HUES6 (cell line): ENCODE measurements at regions not wholly inside any gene's neighbourhood (a gene's known extent, or its start where the extent isn't known, plus 50 kb on each side); places are given as distances from the start of the nearest gene placed in this dataset.
"Not testable (repeated sequence)": the region's sequence is repeated elsewhere in the genome, so short reads cannot be mapped to it uniquely, and the experiment has no call there.

ENCODE experiments used
- H3K27ac ChIP-seq: 2 replicates; pipeline ENCODE4 v1.7.0; 2013; ENCODE audit warnings: low read depth, mild to moderate bottlenecking, low read length, inconsistent platforms
- H3K27me3 ChIP-seq: 2 replicates; pipeline ENCODE4 v1.6.1; 2013; ENCODE audit warnings: low read length; ENCODE audit not compliant: control insufficient read depth, insufficient read depth
- H3K36me3 ChIP-seq: 2 replicates; pipeline ENCODE4 v1.6.1; 2013; ENCODE audit warnings: low read length; ENCODE audit not compliant: control insufficient read depth, insufficient read depth
- H3K4me1 ChIP-seq: 2 replicates; pipeline ENCODE4 v1.6.1; 2013; ENCODE audit warnings: low read length; ENCODE audit not compliant: control insufficient read depth, insufficient read depth
- H3K4me3 ChIP-seq: 2 replicates; pipeline ENCODE4 v1.5.1; 2013; ENCODE audit warnings: low read depth, low read length
- H3K9ac ChIP-seq: one replicate; pipeline ENCODE4 v1.6.1; 2013; ENCODE audit warnings: mild to moderate bottlenecking, low read length
- H3K9me3 ChIP-seq: 2 replicates; pipeline ENCODE4 v1.6.1; 2013; ENCODE audit warnings: low read depth, low read length; ENCODE audit not compliant: control insufficient read depth, insufficient read depth

- Histone ChIP-seq H3K9me3 (no peaks in the 10 kb centered on the region), H3K27ac (no peak overlapping the region), H3K27me3 (no peaks in the 10 kb centered on the region), H3K9ac (no peak overlapping the region), H3K4me3 (no peak overlapping the region), H3K36me3 (no peaks in the 10 kb centered on the region), H3K4me1 (no peaks in the 10 kb centered on the region)
These were observed 665.3 kb downstream of the TNS3 start for GRCh38 chr7:46916581-46916980.

- H3K9ac ChIP-seq = no peak overlapping the region
These were observed 669.2 kb downstream of the TNS3 start for GRCh38 chr7:46912692-46913091.

GRCh38 chr7:46909601-46910051 lies 672.3 kb downstream of the TNS3 start:
- no peaks in the 10 kb centered on the region for H3K9me3 ChIP-seq
- no peaks in the 10 kb centered on the region for H3K36me3 ChIP-seq
- no peak overlapping the region for H3K9ac ChIP-seq
- H3K27me3 ChIP-seq = no peaks in the 10 kb centered on the region
- no peaks in the 10 kb centered on the region for H3K4me1 ChIP-seq
- no peak overlapping the region for H3K4me3 ChIP-seq
- H3K27ac ChIP-seq = no peak overlapping the region

More at GRCh38 chr7:46912692-46913091, 669.2 kb downstream of the TNS3 start:
- Histone ChIP-seq H3K4me3 (no peak overlapping the region), H3K9me3 (no peaks in the 10 kb centered on the region), H3K27ac (no peak overlapping the region), H3K27me3 (no peaks in the 10 kb centered on the region), H3K36me3 (no peaks in the 10 kb centered on the region), H3K4me1 (no peaks in the 10 kb centered on the region)

- Histone ChIP-seq H3K9me3 (no peaks in the 10 kb centered on the region), H3K4me1 (no peaks in the 10 kb centered on the region), H3K27ac (no peak overlapping the region), H3K9ac (no peak overlapping the region), H3K27me3 (no peaks in the 10 kb centered on the region), H3K36me3 (no peaks in the 10 kb centered on the region), H3K4me3 (no peak overlapping the region)
These were observed 673.1 kb downstream of the TNS3 start for GRCh38 chr7:46908770-46909169.

- H3K27me3 ChIP-seq, H3K9me3 ChIP-seq, H3K4me1 ChIP-seq, H3K4me3 ChIP-seq, H3K36me3 ChIP-seq, H3K9ac ChIP-seq, H3K27ac ChIP-seq: not testable (repeated sequence)
These were observed 677.4 kb downstream of the TNS3 start for GRCh38 chr7:46904523-46904922.

GRCh38 chr7:46902463-46902862 lies 679.4 kb downstream of the TNS3 start:
- H3K27me3 ChIP-seq = no peaks in the 10 kb centered on the region
- no peak overlapping the region for H3K27ac ChIP-seq
- H3K4me1 ChIP-seq = no peaks in the 10 kb centered on the region

GRCh38 chr7:46900312-46901263 lies 681.3 kb downstream of the TNS3 start:
- no peak overlapping the region for H3K27ac ChIP-seq
- no peak overlapping the region for H3K9ac ChIP-seq
- H3K27me3 ChIP-seq = no peaks in the 10 kb centered on the region
- H3K4me3 ChIP-seq = no peak overlapping the region
- H3K36me3 ChIP-seq = no peaks in the 10 kb centered on the region
- H3K9me3 ChIP-seq = peaks cover 2% of the 10 kb centered on the region; the same call in 1 of the 2 replicates
- no peaks in the 10 kb centered on the region for H3K4me1 ChIP-seq

More at GRCh38 chr7:46902463-46902862, 679.4 kb downstream of the TNS3 start:
- H3K9me3 ChIP-seq = peaks cover 2% of the 10 kb centered on the region; the same call in 1 of the 2 replicates
- H3K9ac ChIP-seq = no peak overlapping the region
- H3K4me3 ChIP-seq = no peak overlapping the region
- no peaks in the 10 kb centered on the region for H3K36me3 ChIP-seq

- H3K27me3 ChIP-seq = no peaks in the 10 kb centered on the region
- H3K36me3 ChIP-seq = no peaks in the 10 kb centered on the region
- no peak overlapping the region for H3K9ac ChIP-seq
- no peak overlapping the region for H3K27ac ChIP-seq
- H3K4me1 ChIP-seq = no peaks in the 10 kb centered on the region
- no peak overlapping the region for H3K4me3 ChIP-seq
- H3K9me3 ChIP-seq = peaks cover 2% of the 10 kb centered on the region; the same call in 1 of the 2 replicates
These were observed 684.5 kb downstream of the TNS3 start for GRCh38 chr7:46897381-46897780.

GRCh38 chr7:46886669-46887374 lies 695.1 kb downstream of the TNS3 start:
- Histone ChIP-seq H3K4me1 (no peaks in the 10 kb centered on the region), H3K36me3 (no peaks in the 10 kb centered on the region), H3K27ac (no peak overlapping the region), H3K4me3 (no peak overlapping the region), H3K9me3 (no peaks in the 10 kb centered on the region; the same call in 1 of the 2 replicates), H3K27me3 (no peaks in the 10 kb centered on the region), H3K9ac (no peak overlapping the region)

GRCh38 chr7:46885167-46885566 lies 696.7 kb downstream of the TNS3 start:
- Histone ChIP-seq H3K4me3 (no peak overlapping the region), H3K9me3 (no peaks in the 10 kb centered on the region; the same call in 1 of the 2 replicates), H3K27ac (no peak overlapping the region), H3K36me3 (no peaks in the 10 kb centered on the region), H3K9ac (no peak overlapping the region), H3K4me1 (no peaks in the 10 kb centered on the region), H3K27me3 (no peaks in the 10 kb centered on the region)
